HG03175 (cell line): ENCODE measurements at regions not wholly inside any gene's neighbourhood (a gene's known extent, or its start where the extent isn't known, plus 50 kb on each side); places are given as distances from the start of the nearest gene placed in this dataset.

Source experiments
- ATAC-seq: cut with Tn5 transposase; IDR thresholded peaks from one replicate; pipeline ENCODE4 v1.9.1; 2021; ENCODE audit warnings: mild to moderate bottlenecking, moderate library complexity; ENCODE audit not compliant: unreplicated experiment

- no peak for ATAC-seq
Observed at GRCh38 chr11:130728185-130729180, 187.8 kb downstream of the SNX19 start.

- no peak for ATAC-seq
Observed at GRCh38 chr11:130729193-130729592, 187.1 kb downstream of the SNX19 start.

GRCh38 chr11:130729678-130730300, 186.5 kb downstream of the SNX19 start:
- no peak for ATAC-seq

- ATAC-seq: no peak
Observed at GRCh38 chr11:130731401-130731800, 184.9 kb downstream of the SNX19 start.

GRCh38 chr11:130732476-130732875, 183.8 kb downstream of the SNX19 start:
- ATAC-seq: no peak

- ATAC-seq: no peak
Observed at GRCh38 chr11:130737041-130737830, 179.0 kb downstream of the SNX19 start.

- ATAC-seq: no peak
Observed at GRCh38 chr11:130737866-130738431, 178.3 kb downstream of the SNX19 start.

- no peak for ATAC-seq
Observed at GRCh38 chr11:130738611-130739010, 177.7 kb downstream of the SNX19 start.

GRCh38 chr11:130740819-130741218, 175.5 kb downstream of the SNX19 start:
- ATAC-seq: no peak

- ATAC-seq: no peak
Observed at GRCh38 chr11:130744794-130745193, 171.5 kb downstream of the SNX19 start.

- ATAC-seq: no peak
Observed at GRCh38 chr11:130749216-130749615, 167.1 kb downstream of the SNX19 start.

GRCh38 chr11:130760515-130761125, 155.7 kb downstream of the SNX19 start:
- no peak for ATAC-seq

GRCh38 chr11:130761560-130762220, 154.6 kb downstream of the SNX19 start:
- ATAC-seq: no peak

GRCh38 chr11:130762638-130763037, 153.6 kb downstream of the SNX19 start:
- no peak for ATAC-seq

GRCh38 chr11:130763087-130763980, 152.9 kb downstream of the SNX19 start:
- ATAC-seq: no peak

GRCh38 chr11:130765406-130765805, 150.9 kb downstream of the SNX19 start:
- no peak for ATAC-seq

GRCh38 chr11:130765951-130766649, 150.2 kb downstream of the SNX19 start:
- ATAC-seq: peak; percentile 88
